HG02840 (cell line): ENCODE measurements at regions not wholly inside any gene's neighbourhood (a gene's known extent, or its start where the extent isn't known, plus 50 kb on each side); places are given as distances from the start of the nearest gene placed in this dataset.
"Not testable (repeated sequence)": the region's sequence is repeated elsewhere in the genome, so short reads cannot be mapped to it uniquely, and the experiment has no call there.

Source experiments
- ATAC-seq: cut with Tn5 transposase; IDR thresholded peaks from one replicate; pipeline ENCODE4 v1.9.1; 2021; ENCODE audit warnings: mild to moderate bottlenecking, moderate library complexity, moderate number of reproducible peaks; ENCODE audit not compliant: unreplicated experiment, low FRiP score

DNA sequence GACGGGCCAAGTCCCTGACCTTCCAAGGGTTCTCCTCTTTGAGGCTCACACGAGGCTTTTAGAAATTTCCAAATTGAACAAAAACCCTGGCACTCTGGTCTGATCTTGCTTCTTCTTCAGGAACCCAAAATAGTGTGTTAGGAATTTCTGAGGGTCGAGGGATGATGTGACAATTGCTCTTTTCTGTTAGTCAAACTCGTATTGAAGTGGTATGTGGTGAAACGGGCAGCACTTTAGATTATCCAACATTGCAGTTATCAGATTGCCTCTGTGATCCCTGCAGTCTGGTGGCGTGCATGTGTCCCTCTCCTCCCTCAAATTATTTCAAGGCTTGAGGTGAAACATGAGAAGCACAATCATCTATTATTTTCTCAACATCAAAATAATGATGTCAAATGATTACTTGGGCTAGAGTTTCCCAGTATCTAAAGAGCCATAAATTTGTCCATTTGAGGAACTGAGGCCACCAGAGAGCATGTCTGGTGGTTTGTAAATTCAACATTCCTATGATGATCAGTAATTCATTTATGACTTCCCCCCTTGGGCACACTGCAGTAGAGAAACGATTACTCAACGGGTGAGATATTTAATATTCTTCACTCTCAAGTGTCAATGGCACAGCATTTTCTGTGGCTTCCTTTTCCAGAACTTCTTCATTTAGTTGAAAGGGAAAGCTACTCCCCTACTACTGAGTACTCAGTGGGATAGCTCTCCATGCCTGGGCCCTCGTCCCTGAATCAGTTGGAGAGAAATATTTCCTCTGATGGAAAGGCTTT, 308.6 kb upstream of the MAP3K7 start:
- ATAC-seq: no peak

DNA sequence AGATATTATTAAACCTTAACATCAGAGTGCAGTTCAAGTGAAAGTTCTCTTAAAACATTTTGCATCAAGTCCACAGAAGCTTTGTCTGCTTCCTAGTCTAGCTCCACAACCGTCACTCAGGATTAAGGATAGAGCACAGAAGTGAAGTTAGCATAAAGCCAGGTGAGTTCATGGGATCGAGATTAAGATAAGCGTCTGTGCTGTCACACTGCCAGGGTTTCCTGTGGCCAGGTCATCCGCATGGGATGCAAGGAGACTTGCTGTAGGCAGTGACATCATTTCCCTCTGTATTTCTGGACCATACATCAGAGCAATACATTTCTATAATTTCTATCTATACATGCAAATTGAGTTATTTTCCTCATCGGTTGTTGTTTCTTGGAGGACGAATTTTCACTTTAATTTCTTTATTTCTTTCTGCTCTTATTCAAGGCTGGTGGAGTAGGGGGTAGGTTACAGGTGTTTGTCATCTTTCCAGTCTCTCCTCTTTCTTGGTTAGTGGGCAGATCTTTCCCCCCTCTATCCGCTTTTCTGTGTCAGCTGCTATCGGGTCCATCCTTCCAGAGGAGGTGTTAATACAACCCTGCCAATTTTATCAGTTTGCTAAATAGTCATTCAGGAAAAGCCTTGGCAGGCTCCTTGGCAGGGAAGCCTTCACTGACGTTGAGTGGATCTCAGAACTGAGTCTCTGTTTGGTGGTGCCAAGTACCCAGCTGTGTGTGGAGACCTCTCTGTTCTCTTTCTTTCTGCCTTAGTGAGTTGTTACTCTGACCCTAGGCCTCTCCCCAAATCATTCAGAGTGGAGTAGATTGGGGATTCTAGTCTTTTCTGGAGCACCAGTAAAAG, 307.6 kb upstream of the MAP3K7 start:
- no peak for ATAC-seq

GRCh38 chr6:90893400-90893799, 306.5 kb upstream of the MAP3K7 start:
- no peak for ATAC-seq

DNA sequence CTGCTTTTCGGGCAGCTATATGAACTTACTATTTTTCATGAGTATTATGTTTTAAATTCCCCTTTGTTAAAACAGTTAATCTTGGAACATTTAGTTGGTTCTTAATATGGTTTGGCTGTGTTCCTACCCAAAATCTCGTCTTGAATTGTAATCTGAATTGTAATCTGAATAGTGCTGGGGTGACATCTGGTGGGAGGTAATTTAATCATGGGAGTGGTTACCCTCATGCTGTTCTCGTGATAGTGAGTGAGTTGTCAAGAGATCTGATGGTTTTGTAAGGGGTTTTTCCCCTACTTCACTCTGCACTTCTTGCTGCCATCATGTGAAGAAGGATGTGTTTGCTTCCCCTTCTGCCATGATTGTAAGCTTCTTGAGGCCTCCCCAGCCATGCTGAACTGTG, 305.4 kb upstream of the MAP3K7 start:
- ATAC-seq: no peak

DNA sequence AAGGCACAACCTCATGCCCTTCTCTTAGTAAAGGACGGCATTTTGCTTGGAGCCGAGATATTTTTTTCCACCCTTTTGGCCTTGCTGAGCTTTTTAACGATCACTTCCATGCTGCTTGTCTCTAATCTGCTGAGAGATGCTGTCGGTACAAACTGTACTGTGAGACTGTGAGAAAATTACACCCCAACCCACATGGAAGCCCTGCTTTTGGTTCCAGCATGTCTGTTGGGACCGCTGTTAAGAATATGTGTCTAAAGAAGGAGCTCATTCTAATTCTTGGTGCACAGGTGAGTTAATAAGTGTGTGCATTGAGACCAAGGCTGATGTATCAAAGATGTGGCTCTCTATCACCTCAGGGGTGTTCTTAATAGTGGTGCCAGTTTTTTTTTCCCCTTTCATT, 304.5 kb upstream of the MAP3K7 start:
- ATAC-seq: no peak

GRCh38 chr6:90890683-90891330, 303.9 kb upstream of the MAP3K7 start:
- no peak for ATAC-seq

GRCh38 chr6:90887764-90888163, 300.9 kb upstream of the MAP3K7 start:
- no peak for ATAC-seq

DNA sequence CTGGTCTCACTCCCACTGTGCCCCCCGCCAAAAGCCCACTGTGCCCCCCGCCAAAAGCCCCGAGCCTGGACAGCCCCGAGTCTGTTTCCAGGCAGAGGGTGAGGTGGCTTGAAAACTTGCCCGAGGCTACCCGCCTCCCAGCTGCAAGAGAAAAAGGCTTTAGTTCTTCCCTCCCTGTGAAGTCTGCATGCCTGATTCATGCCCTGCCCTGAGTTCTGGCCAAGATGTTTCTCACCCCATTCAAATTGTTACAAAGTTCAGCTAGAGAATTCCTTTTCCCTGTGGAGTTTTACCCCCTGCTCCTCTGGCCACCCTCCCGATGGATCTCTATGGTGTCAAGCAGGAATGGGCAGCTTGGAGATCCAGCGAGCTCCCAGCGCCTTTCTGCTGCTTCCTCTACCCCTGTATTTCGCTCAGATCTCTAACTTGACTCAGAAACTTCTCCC, 298.8 kb upstream of the MAP3K7 start:
- ATAC-seq: no peak

DNA sequence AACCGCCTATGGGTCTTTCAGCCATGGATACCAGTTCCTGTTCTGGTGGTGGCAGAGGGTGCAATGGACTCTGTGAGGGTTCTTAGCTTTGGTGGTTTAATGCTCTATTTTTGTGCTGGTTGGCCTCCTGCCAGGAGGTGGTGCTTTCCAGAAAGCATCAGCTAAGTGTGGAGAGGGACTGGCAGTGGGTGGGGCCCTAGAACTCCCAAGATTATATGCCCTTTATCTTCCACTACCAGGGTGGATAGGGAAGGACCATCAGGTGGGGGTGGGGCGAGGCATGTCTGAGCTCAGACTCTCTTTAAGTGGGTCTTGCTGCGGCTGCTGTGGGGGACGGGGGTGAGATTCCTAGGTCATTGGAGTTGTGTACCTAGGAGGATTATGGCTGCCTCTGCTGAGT, 298.3 kb upstream of the MAP3K7 start:
- ATAC-seq: not testable (repeated sequence)

DNA sequence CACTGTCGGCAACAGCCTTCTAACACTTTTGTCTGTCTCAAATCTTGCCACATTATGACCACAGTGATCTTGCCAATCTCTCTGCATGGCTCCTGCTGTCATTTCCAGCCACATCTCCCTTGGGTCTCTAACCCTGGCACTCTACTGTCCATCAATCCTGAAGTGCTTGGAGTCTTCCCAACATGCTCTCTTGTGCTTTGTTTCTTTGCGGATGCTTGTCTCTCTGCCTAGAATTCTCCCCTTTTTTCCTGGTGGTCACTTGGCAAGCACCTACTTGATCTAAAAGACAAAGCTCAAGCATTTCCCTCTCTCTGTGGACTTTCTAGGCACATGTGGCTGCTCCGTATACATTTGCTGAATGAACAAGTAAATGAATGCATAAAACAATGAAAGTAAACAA, 290.7 kb upstream of the MAP3K7 start:
- no peak for ATAC-seq

- no peak for ATAC-seq
Observed at GRCh38 chr6:90874931-90875330, 288.1 kb upstream of the MAP3K7 start.

DNA sequence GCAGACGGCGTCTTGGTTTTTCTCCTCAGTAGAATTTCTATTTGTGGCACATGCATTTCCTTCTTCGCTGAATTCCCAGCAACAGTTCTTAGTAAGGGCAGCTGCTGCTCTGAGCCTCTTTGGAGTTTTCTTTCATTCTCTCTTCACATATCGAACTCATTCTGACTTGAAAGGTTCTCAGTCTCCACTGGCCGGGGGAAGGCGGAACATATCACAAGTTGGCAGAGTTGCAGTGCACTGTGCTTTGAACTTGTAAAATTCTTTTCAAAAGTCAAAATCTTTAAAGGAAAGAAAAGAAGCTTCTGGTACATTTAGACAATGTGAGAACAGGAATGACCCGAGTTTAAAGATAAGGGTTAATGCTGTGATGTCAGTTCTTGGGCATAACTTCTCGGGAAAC, 286.1 kb upstream of the MAP3K7 start:
- ATAC-seq: no peak

GRCh38 chr6:90870561-90870960, 283.7 kb upstream of the MAP3K7 start:
- no peak for ATAC-seq

- no peak for ATAC-seq
Observed at GRCh38 chr6:90868656-90869055, 281.8 kb upstream of the MAP3K7 start.

DNA sequence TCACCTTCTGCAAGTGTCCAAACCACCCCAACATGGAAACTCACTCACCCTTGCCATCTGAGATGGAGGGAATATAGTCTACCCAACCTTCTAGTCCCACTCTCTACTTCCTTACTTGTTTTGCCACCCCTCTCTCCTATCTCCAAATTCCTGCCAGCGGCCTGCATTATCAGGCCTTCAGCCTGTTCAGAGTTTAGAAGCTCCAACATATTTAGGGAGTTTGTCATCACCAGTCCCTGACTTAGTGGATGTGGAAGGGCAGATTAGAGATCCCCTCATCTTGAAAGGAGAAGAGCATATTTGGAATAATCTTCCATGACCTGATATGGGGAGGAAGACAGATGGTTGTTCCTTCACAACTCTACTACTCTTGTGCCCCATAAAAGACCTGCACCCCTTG, 281.4 kb upstream of the MAP3K7 start:
- no peak for ATAC-seq

GRCh38 chr6:90865513-90865912, 278.6 kb upstream of the MAP3K7 start:
- no peak for ATAC-seq

- ATAC-seq: no peak
Observed at GRCh38 chr6:90863043-90863442, 276.2 kb upstream of the MAP3K7 start.

DNA sequence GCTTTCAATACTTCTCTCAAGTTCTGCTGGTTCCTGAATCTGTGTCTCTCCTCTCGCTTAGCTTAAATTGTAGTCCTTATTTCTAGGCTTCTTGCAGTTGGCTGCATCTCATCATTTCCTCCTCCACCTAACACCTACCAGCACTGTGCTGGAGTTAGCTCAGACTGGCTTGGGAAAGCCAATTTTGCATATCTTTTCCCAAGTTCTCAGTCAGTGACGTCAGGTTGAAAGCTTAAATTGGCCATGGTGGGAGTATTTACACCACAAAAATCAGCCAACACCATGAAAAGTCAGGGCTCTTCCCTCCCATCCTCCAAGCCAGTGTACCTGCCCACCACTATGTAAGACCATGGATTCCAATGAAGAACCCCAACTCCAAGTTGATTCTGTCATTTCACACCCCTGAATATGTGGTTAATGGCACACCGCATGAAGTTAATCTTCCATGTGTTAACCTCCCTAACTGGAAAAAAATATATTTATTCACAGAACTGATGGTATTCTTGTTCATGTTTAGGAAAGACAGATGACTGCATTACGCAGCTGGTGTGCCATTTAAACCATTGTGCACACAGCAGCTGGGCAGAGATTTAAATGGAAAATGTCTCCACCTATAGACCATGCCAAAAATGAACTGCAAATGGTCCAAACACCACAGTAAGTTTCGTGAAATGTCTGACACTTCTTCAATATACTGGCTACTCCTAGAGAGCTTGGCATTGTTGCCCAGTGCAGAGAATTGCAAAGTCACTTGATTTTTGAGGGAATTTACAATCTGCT, 274.1 kb upstream of the MAP3K7 start:
- no peak for ATAC-seq

DNA sequence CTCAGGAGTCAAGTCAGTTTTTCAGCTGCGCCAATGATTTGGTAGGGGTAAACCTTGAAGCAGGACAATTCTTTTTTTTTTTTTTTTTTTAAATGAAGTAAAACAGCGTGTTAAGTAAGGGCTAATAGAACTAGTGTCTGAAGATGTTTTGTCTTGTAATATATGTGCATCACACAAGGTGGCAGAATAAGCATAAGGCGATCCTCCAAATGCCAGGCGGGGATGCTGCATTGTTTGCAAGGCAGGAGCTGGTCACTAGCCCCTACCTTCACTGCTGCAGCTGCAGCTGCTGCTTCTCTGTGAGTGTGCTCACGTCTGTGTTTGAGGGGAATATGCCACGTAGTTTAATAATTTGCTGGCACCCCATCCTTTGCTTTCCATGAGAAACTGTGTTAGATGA, 272.7 kb upstream of the MAP3K7 start:
- ATAC-seq: no peak

- no peak for ATAC-seq
Observed at GRCh38 chr6:90859056-90859455, 272.2 kb upstream of the MAP3K7 start.

- no peak for ATAC-seq
Observed at GRCh38 chr6:90849686-90850085, 262.8 kb upstream of the MAP3K7 start.
